HL-60 (cell line): ENCODE measurements at regions not wholly inside any gene's neighbourhood (a gene's known extent, or its start where the extent isn't known, plus 50 kb on each side); places are given as distances from the start of the nearest gene placed in this dataset.

Experiments used
- GABPA ChIP-seq: IDR thresholded peaks from 2 replicates; pipeline ENCODE4 v1.6.1; 2012; ENCODE audit warnings: low read depth
- POLR2AphosphoS5 ChIP-seq: IDR thresholded peaks from 2 replicates; pipeline ENCODE4 v1.6.1; 2012; ENCODE audit warnings: low read depth
- TF ChIP-seq, protein P1 (sequence below): IDR thresholded peaks from one replicate; pipeline ENCODE4 v1.5.1; 2011; ENCODE audit warnings: low read length, control low read depth, inconsistent platforms; ENCODE audit not compliant: insufficient read depth

DNA sequence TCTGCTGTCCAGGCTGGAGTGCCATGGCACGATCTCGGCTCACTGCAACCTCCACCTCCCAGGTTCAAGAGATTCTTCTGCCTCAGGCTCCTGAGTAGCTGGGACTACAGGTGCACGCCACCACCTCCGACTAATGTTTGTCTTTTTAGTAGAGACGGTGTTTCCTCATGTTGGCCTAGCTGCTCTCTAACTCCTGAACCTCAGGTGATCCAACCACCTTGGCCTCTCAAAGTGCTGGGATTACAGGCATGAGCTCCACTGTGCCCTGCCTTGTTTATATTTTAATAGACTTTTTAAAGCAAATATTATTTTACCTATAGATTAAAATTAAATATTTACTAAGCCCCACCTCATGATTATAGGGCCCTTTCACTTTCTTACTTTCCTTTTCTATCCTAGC lies 483.2 kb upstream of the EPHA7 start:
- TF ChIP-seq POLR2AphosphoS5 (no peak), GABPA (no peak)
- TF ChIP-seq, protein P1, sequence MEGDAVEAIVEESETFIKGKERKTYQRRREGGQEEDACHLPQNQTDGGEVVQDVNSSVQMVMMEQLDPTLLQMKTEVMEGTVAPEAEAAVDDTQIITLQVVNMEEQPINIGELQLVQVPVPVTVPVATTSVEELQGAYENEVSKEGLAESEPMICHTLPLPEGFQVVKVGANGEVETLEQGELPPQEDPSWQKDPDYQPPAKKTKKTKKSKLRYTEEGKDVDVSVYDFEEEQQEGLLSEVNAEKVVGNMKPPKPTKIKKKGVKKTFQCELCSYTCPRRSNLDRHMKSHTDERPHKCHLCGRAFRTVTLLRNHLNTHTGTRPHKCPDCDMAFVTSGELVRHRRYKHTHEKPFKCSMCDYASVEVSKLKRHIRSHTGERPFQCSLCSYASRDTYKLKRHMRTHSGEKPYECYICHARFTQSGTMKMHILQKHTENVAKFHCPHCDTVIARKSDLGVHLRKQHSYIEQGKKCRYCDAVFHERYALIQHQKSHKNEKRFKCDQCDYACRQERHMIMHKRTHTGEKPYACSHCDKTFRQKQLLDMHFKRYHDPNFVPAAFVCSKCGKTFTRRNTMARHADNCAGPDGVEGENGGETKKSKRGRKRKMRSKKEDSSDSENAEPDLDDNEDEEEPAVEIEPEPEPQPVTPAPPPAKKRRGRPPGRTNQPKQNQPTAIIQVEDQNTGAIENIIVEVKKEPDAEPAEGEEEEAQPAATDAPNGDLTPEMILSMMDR, result no peak
